HCT116 (cell line): ENCODE measurements at regions not wholly inside any gene's neighbourhood (a gene's known extent, or its start where the extent isn't known, plus 50 kb on each side); places are given as distances from the start of the nearest gene placed in this dataset.

ENCODE experiments used
- ATAC-seq: fragments of 200-7000 bp; cut with Tn5 transposase; 2 replicates; pipeline ENCODE4 v1.9.1; 2020; ENCODE audit warnings: mild to moderate bottlenecking, moderate library complexity
- BruUV-seq: library from RNA; stranded (reverse); fragments of 400-500 nt; replicated peaks from 2 replicates; lab custom pipeline; 2021; lab: Mats Ljungman, UMichigan
- CTCF ChIA-PET: fragments of 300-600 bp; sonication (Branson Sonifier 250); formaldehyde crosslinking; loops from one replicate; lab custom pipeline; 2021; ENCODE audit warnings: antibody characterized with exemption; lab: Charles Lee
- POLR2A ChIA-PET: fragments of 300-600, 350-600 bp; sonication (Branson Sonifier 250); formaldehyde crosslinking; loops from one replicate; lab custom pipeline; 2021; ENCODE audit warnings: antibody characterized with exemption; lab: Charles Lee
- RAD21 ChIA-PET, 2 experiments: fragments of 300-600 bp; sonication (Branson Sonifier 250); formaldehyde crosslinking; loops; one replicate each; lab custom pipeline; 2023; ENCODE audit warnings: low total read pairs in 2 of 2; ENCODE audit not compliant: uncharacterized antibody in 2 of 2, unreplicated experiment in 2 of 2, low non-redundant PET in 1 of 2; lab: Charles Lee
- DNase-seq: peaks from one replicate; pipeline ENCODE4 v3.0.0-alpha.2; 2010; ENCODE audit warnings: low read depth, low spot score
- H2AFZ ChIP-seq: fragments of 200-600 bp; shearing (Covaris generic), sonication (generic); 2 replicates; pipeline ENCODE4 v1.6.1; 2017; ENCODE audit warnings: low read depth, mixed run types, mixed read lengths, antibody characterized with exemption, low read length; ENCODE audit not compliant: poor library complexity, severe bottlenecking
- H3K27ac ChIP-seq: 2 replicates; pipeline ENCODE4 v1.5.1; 2012; ENCODE audit warnings: low read depth, low read length
- H3K27me3 ChIP-seq: fragments of 200-600 bp; sonication (generic); 2 replicates; pipeline ENCODE4 v1.6.1; 2016; ENCODE audit warnings: mixed run types, low read length, mixed read lengths; ENCODE audit not compliant: insufficient read depth
- H3K36me3 ChIP-seq, 2 experiments: fragments of 200-500 bp in 1 of 2; fragments of 200-600 bp in 1 of 2; sonication (Bioruptor generic) in 1 of 2; sonication (generic) in 1 of 2; 2 replicates each; pipeline versions ENCODE4 v1.5.1 to v1.6.1; 2014 to 2016; ENCODE audit warnings: low read length in 2 of 2, inconsistent platforms in 1 of 2, mixed read lengths in 1 of 2, mixed run types in 1 of 2; ENCODE audit not compliant: insufficient read depth in 2 of 2, control insufficient read depth in 1 of 2
- H3K4me1 ChIP-seq, 2 experiments: fragments of 200-600 bp in 1 of 2; sonication (generic) in 1 of 2; 2 replicates each; pipeline versions ENCODE4 v1.5.1 to v1.6.1; 2012 to 2017; ENCODE audit warnings: low read length in 2 of 2, inconsistent platforms in 1 of 2, mild to moderate bottlenecking in 1 of 2, mixed read lengths in 1 of 2, mixed run types in 1 of 2, moderate library complexity in 1 of 2; ENCODE audit not compliant: insufficient read depth in 2 of 2, control insufficient read depth in 1 of 2
- H3K4me2 ChIP-seq: fragments of 200-600 bp; sonication (generic); 2 replicates; pipeline ENCODE4 v1.6.1; 2017; ENCODE audit warnings: mixed run types, low read length, mixed read lengths
- H3K4me3 ChIP-seq, 2 experiments: fragments of 200-600 bp in 1 of 2; sonication (generic) in 1 of 2; replicated peaks in 1 of 2; 2 replicates each; pipeline ENCODE4 v1.5.1; 2011 to 2016; ENCODE audit warnings: low read length in 2 of 2, control low read depth in 1 of 2, low read depth in 1 of 2, mild to moderate bottlenecking in 1 of 2, mixed read lengths in 1 of 2, mixed run types in 1 of 2
- H3K79me2 ChIP-seq: fragments of 200-600 bp; sonication (generic); 2 replicates; pipeline ENCODE4 v1.6.1; 2017; ENCODE audit warnings: mild to moderate bottlenecking, mixed run types, low read length, moderate library complexity, mixed read lengths; ENCODE audit not compliant: insufficient read depth
- H3K9ac ChIP-seq: fragments of 200-600 bp; sonication (generic); 2 replicates; pipeline ENCODE4 v1.6.1; 2016; ENCODE audit warnings: low read length, mixed read lengths
- H3K9me2 ChIP-seq: fragments of 200-600 bp; sonication (generic), shearing (Covaris generic); 2 replicates; pipeline ENCODE4 v1.6.1; 2017; ENCODE audit warnings: mixed run types, mild to moderate bottlenecking, moderate library complexity; ENCODE audit not compliant: insufficient read depth
- H3K9me3 ChIP-seq, 2 experiments: fragments of 200-500 bp in 1 of 2; fragments of 200-600 bp in 1 of 2; sonication (Bioruptor generic) in 1 of 2; sonication (generic) in 1 of 2; 2 replicates each; pipeline ENCODE4 v1.6.1; 2014 to 2017; ENCODE audit warnings: low read length in 2 of 2, mixed read lengths in 2 of 2, inconsistent platforms in 1 of 2, low read depth in 1 of 2, mild to moderate bottlenecking in 1 of 2, mixed run types in 1 of 2, moderate library complexity in 1 of 2; ENCODE audit not compliant: control insufficient read depth in 1 of 2, insufficient read depth in 1 of 2
- H4K20me1 ChIP-seq: fragments of 200-600 bp; sonication (generic), shearing (Covaris generic); 2 replicates; pipeline ENCODE4 v1.6.1; 2017; ENCODE audit warnings: mixed run types, mild to moderate bottlenecking, moderate library complexity; ENCODE audit not compliant: insufficient read depth
- ATF3 ChIP-seq: IDR thresholded peaks from 2 replicates; pipeline ENCODE4 v1.6.1; 2012
- CBX3 ChIP-seq: IDR thresholded peaks from 2 replicates; pipeline ENCODE4 v1.6.1; 2012; ENCODE audit warnings: low read depth
- CEBPB ChIP-seq: IDR thresholded peaks from 2 replicates; pipeline ENCODE4 v1.6.1; 2012; ENCODE audit warnings: low read depth
- EGR1 ChIP-seq: IDR thresholded peaks from 2 replicates; pipeline ENCODE4 v1.6.1; 2012; ENCODE audit warnings: low read depth
- ELF1 ChIP-seq: IDR thresholded peaks from 2 replicates; pipeline ENCODE4 v1.6.1; 2012; ENCODE audit warnings: low read depth, borderline replicate concordance
- EZH2 ChIP-seq: fragments of 200-600 bp; sonication (generic); IDR thresholded peaks from 2 replicates; pipeline ENCODE4 v1.6.1; 2017; ENCODE audit warnings: antibody characterized with exemption, mixed run types
- EZH2phosphoT487 ChIP-seq: fragments of 200-600 bp; IDR thresholded peaks from 2 replicates; pipeline ENCODE4 v1.6.1; 2018; ENCODE audit warnings: antibody characterized with exemption, borderline replicate concordance
- FOSL1 ChIP-seq: IDR thresholded peaks from 2 replicates; pipeline ENCODE4 v1.6.1; 2012; ENCODE audit warnings: low read depth
- JUND ChIP-seq: IDR thresholded peaks from 2 replicates; pipeline ENCODE4 v1.6.1; 2012
- RAD21 ChIP-seq: IDR thresholded peaks from 2 replicates; pipeline ENCODE4 v1.6.1; 2012; ENCODE audit warnings: low read depth, mild to moderate bottlenecking
- SIN3A ChIP-seq: IDR thresholded peaks from 2 replicates; pipeline ENCODE4 v1.6.1; 2012; ENCODE audit warnings: low read depth
- SRF ChIP-seq: IDR thresholded peaks from 2 replicates; pipeline ENCODE4 v1.6.1; 2012; ENCODE audit warnings: low read depth
- ZBTB33 ChIP-seq: IDR thresholded peaks from 2 replicates; pipeline ENCODE4 v1.6.1; 2011; ENCODE audit warnings: mild to moderate bottlenecking, low read length, moderate library complexity; ENCODE audit not compliant: insufficient replicate concordance; ENCODE audit errors: extremely low read depth
- ZFX ChIP-seq: fragments of 450-650 bp; IDR thresholded peaks from 2 replicates; pipeline ENCODE4 v1.6.1; 2017
- ZNF274 ChIP-seq: fragments of 200-500 bp; sonication (Bioruptor generic); IDR thresholded peaks from 2 replicates; pipeline ENCODE4 v1.6.1; 2014; ENCODE audit warnings: mild to moderate bottlenecking, low read depth, low read length, inconsistent platforms
- intact Hi-C: fragments of 100-400 bp; cut with micrococcal nuclease; formaldehyde crosslinking; loops from 2 replicates; pipeline ENCODE4 v1.10.0; 2022
- TF ChIP-seq, protein P1 (sequence below), 3 experiments: fragments of 200-600 bp in 1 of 3; sonication (generic) in 1 of 3; IDR thresholded peaks in 2 of 3; conservative IDR thresholded peaks in 1 of 3; 2 replicates each; pipeline ENCODE4 v1.5.1; 2012 to 2017; ENCODE audit warnings: low read depth in 2 of 3, low read length in 2 of 3, antibody characterized with exemption in 1 of 3, borderline replicate concordance in 1 of 3, control low read depth in 1 of 3, mild to moderate bottlenecking in 1 of 3, mixed read lengths in 1 of 3, mixed run types in 1 of 3, moderate library complexity in 1 of 3; ENCODE audit not compliant: insufficient read depth in 1 of 3

DNA sequence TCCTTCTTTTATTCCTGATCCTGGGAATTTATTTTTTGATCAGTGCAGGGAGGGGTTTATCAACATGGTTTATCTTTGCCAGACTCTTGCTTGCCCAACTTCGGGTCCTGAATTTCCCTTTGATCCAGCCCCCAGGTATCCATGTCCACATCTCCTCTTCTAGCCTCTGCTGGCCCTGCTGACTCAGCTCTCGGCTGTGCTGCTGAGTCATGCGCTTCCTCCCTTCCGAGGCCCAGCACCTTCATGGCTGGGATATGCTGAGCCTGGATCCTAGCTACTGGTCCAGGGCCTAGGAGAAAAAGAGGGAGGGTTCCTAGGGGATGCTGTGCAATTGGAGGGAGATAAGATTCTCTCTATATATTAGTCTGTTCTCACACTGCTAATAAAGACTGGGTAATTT, 380.7 kb upstream of the SHH start:
- Histone ChIP-seq H3K79me2 (no peaks in the 10 kb centered on the region), H3K4me2 (peak overlapping the region; percentile 46), H3K4me3 (no peak overlapping the region), H3K36me3 (no peaks in the 10 kb centered on the region), H3K9me3 (no peaks in the 10 kb centered on the region), H2AFZ (peak overlapping the region; percentile 94), H3K4me1 (peaks cover 5 to 16% of the 10 kb centered on the region in 2 experiments; a peak in 3 of 4 replicates), H3K27ac (no peak overlapping the region), H3K27me3 (no peaks in the 10 kb centered on the region), H3K9ac (no peak overlapping the region), H3K9me2 (no peaks in the 10 kb centered on the region), H4K20me1 (no peaks in the 10 kb centered on the region)
- ChIA-PET POLR2A (interaction anchor here (1.0 kb wide), 1 partner anchor 231 kb away, joined by 3 read pairs; no protein-coding TSS in a partner anchor), CTCF (no interaction called here), RAD21 (no interaction called here)
- no peak for TF ChIP-seq EZH2
- TF ChIP-seq FOSL1 = peak; percentile 26; the same call in 1 of the 2 replicates
- BruUV-seq = no TSS peak
- DNase-seq (peak; percentile 4), ATAC-seq (peak; percentile 92)
- intact Hi-C loops = no loop called here

DNA sequence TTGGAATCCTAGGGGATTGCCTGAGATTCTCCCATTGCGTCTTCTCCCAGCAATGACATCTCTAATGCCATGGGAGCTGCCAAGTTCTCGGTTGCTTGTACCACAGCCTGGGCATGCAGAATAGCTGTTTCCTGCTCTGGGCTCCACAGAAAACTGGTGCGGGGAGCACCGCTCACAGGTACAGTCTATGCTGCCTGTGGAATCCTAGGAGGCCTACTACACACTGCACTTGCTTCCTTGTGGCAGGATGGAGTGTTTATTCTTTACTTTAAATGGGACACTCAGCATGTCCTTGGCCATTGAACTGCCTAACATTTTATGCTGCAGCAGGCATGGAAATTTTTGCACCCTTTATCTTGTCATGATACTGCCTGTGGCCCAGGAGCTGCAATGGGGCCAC, 378.8 kb upstream of the SHH start:
- peaks cover 3 to 7% of the 10 kb centered on the region in 2 experiments; a peak in 2 of 4 replicates for H3K9me3 ChIP-seq
- ChIA-PET RAD21 (no interaction called here), POLR2A (no interaction called here), CTCF (no interaction called here)
- intact Hi-C loops = no loop called here
- no peak for ATAC-seq
- H3K36me3 ChIP-seq = no peaks in the 10 kb centered on the region
- no peaks in the 10 kb centered on the region for H4K20me1 ChIP-seq
- TF ChIP-seq, protein P1, sequence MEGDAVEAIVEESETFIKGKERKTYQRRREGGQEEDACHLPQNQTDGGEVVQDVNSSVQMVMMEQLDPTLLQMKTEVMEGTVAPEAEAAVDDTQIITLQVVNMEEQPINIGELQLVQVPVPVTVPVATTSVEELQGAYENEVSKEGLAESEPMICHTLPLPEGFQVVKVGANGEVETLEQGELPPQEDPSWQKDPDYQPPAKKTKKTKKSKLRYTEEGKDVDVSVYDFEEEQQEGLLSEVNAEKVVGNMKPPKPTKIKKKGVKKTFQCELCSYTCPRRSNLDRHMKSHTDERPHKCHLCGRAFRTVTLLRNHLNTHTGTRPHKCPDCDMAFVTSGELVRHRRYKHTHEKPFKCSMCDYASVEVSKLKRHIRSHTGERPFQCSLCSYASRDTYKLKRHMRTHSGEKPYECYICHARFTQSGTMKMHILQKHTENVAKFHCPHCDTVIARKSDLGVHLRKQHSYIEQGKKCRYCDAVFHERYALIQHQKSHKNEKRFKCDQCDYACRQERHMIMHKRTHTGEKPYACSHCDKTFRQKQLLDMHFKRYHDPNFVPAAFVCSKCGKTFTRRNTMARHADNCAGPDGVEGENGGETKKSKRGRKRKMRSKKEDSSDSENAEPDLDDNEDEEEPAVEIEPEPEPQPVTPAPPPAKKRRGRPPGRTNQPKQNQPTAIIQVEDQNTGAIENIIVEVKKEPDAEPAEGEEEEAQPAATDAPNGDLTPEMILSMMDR (IDR thresholded peaks at IDR 0.05 in 2 of 3, conservative IDR thresholded peaks at IDR 0.05 in 1 of 3; ENCODE audit: borderline replicate concordance in 1 of 3, insufficient read depth in 1 of 3, low read depth in 2 of 3, low read length in 2 of 3) = no peak
- TF ChIP-seq ZFX (no peak), JUND (no peak), SIN3A (no peak), RAD21 (no peak), CBX3 (no peak), EZH2phosphoT487 (no peak), EGR1 (no peak), EZH2 (no peak), CEBPB (no peak), ZBTB33 (no peak), ATF3 (no peak), ZNF274 (no peak), SRF (no peak), ELF1 (no peak)
- H3K4me2 ChIP-seq = no peak overlapping the region
- H2AFZ ChIP-seq = no peak overlapping the region
- no peaks in the 10 kb centered on the region for H3K9me2 ChIP-seq
- BruUV-seq = no TSS peak
- no peak overlapping the region for H3K27ac ChIP-seq
- H3K9ac ChIP-seq = no peak overlapping the region
- DNase-seq = no peak
- peaks cover 5 to 16% of the 10 kb centered on the region in 2 experiments; a peak in 3 of 4 replicates for H3K4me1 ChIP-seq
- no peaks in the 10 kb centered on the region for H3K79me2 ChIP-seq
- no peak overlapping the region for H3K4me3 ChIP-seq
- H3K27me3 ChIP-seq = no peaks in the 10 kb centered on the region
